ENCODE measurements at regions not wholly inside any gene's neighbourhood (a gene's known extent, or its start where the extent isn't known, plus 50 kb on each side); places are given as distances from the start of the nearest gene placed in this dataset.

DNA sequence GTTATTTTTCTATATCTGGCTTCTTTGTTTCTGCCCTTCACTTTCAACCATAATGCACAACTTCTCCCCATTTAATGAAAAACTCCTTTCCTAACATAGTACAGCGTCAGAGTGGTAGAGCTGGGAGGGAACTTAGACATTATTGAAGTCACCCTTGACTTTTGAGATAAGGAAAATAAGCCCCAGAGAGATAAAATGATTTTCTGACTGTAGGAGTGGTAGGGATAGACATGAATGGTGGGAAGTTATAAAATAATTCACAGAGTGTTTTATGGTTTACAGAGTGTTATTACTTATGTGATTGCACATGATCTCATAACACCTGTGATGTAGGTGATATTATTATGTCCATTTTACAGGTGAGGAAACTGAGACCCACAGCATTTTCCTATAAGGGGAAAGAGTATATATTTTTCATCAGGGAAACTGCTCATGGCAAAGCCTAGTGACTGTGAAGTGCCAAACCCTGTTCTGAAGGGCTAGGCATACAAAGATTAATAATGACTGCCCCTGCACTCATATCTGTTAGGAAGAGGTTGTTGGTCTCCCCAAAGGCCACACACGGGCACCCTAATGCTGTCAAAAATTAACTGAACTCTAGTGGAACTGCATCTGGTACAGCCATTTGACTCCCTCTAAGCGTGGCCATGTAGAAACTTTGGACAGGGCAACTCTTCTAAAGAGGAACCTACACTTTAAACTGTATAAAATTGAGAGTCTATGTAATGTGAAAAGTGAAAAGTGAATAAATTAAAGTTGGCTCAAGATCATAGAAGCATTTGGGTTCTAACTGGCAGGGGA lies 61.1 kb upstream of the PICALM start:
- H3K4me1 Mint-ChIP-seq = peaks cover 5 to 7% of the 10 kb centered on the region in 2 donors
- Histone ChIP-seq H3K9me3 (ENCODE audit: control insufficient read depth, insufficient read depth, low read length) (no peaks in the 10 kb centered on the region), H3K4me3 (ENCODE audit: low read length) (no peak overlapping the region), H3K27ac (ENCODE audit: low read length) (no peak overlapping the region), H3K27me3 (ENCODE audit: control insufficient read depth, insufficient read depth, low read length) (no peaks in the 10 kb centered on the region), H3K4me1 (ENCODE audit: control insufficient read depth, insufficient read depth, low read length) (no peaks in the 10 kb centered on the region), H3K36me3 (ENCODE audit: control insufficient read depth, insufficient read depth, low read length) (no peaks in the 10 kb centered on the region)
- no peaks in the 10 kb centered on the region for H3K27me3 Mint-ChIP-seq (ENCODE audit: low read depth in 2 of 2)
- no peaks in the 10 kb centered on the region for H3K9me3 Mint-ChIP-seq
- DNase-seq (no peak), ATAC-seq (no peak)
- no peak overlapping the region for H3K4me3 Mint-ChIP-seq
- intact Hi-C loops (cut with micrococcal nuclease) = no loop called here
- peak overlapping the region in 1 of 2 donors; percentile 15 for H3K27ac Mint-ChIP-seq
- WGBS (ENCODE audit: insufficient coverage) = 87% methylated on average over 3 of the region's 3 CpGs
- no peaks in the 10 kb centered on the region for H3K36me3 Mint-ChIP-seq
- TF ChIP-seq, protein P1, sequence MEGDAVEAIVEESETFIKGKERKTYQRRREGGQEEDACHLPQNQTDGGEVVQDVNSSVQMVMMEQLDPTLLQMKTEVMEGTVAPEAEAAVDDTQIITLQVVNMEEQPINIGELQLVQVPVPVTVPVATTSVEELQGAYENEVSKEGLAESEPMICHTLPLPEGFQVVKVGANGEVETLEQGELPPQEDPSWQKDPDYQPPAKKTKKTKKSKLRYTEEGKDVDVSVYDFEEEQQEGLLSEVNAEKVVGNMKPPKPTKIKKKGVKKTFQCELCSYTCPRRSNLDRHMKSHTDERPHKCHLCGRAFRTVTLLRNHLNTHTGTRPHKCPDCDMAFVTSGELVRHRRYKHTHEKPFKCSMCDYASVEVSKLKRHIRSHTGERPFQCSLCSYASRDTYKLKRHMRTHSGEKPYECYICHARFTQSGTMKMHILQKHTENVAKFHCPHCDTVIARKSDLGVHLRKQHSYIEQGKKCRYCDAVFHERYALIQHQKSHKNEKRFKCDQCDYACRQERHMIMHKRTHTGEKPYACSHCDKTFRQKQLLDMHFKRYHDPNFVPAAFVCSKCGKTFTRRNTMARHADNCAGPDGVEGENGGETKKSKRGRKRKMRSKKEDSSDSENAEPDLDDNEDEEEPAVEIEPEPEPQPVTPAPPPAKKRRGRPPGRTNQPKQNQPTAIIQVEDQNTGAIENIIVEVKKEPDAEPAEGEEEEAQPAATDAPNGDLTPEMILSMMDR (IDR thresholded peaks at IDR 0.05) = no peak

DNA sequence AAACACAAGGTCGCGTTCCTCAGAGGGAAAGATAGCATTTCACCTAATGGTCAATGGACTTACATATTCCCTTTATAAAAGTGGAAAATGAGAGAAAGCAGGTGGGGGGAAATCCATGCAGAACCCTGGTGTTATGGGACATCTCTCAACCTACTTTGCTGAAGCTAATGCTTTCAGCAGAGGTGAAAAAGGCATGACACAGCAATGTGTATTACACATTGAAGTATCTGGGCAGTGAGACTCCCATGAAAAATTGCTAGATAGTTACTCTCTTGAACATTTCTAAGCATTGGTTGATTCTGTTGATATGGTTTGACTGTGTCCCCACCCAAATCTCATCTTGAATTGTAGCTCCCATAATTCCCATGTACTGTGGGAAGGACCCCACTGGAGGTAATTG lies 60.0 kb upstream of the PICALM start:
- TF ChIP-seq, protein P1 (IDR thresholded peaks at IDR 0.05) = no peak
- Mint-ChIP-seq H3K4me3 (no peak overlapping the region), H3K27me3 (ENCODE audit: low read depth in 2 of 2) (no peaks in the 10 kb centered on the region), H3K27ac (no peak overlapping the region), H3K9me3 (no peaks in the 10 kb centered on the region), H3K4me1 (peaks cover 9% of the 10 kb centered on the region in 2 donors), H3K36me3 (no peaks in the 10 kb centered on the region)
- DNase-seq = no peak
- Histone ChIP-seq H3K4me1 (ENCODE audit: control insufficient read depth, insufficient read depth, low read length) (no peaks in the 10 kb centered on the region), H3K9me3 (ENCODE audit: control insufficient read depth, insufficient read depth, low read length) (no peaks in the 10 kb centered on the region), H3K4me3 (ENCODE audit: low read length) (no peak overlapping the region), H3K27me3 (ENCODE audit: control insufficient read depth, insufficient read depth, low read length) (no peaks in the 10 kb centered on the region), H3K27ac (ENCODE audit: low read length) (no peak overlapping the region), H3K36me3 (ENCODE audit: control insufficient read depth, insufficient read depth, low read length) (no peaks in the 10 kb centered on the region)
- intact Hi-C loops (cut with micrococcal nuclease) = no loop called here
- ATAC-seq = no peak
- 92% methylated on average over 2 of the region's 2 CpGs for WGBS (ENCODE audit: insufficient coverage)

DNA sequence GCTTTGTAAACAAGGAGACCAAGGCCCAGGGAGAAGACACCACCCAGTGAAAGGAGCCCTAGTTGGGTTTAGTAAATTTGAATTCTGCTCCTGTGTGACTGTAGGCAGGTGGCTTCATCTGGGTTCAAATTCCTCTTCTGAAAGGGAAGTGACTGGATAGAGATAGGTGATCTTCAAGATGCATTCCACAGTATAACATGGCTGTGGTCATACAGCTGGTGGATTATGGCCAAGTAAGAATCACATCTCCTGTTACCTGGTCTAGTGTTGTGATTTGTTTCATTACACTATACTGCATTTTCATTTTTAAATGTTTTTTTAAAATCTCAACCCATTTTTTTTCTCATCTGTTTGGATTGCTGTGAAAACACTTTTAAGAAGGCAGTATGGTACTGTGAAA lies 58.0 kb upstream of the PICALM start:
- no peaks in the 10 kb centered on the region for H3K36me3 ChIP-seq (ENCODE audit: control insufficient read depth, insufficient read depth, low read length)
- DNase-seq = no peak
- no peaks in the 10 kb centered on the region for H3K4me1 ChIP-seq (ENCODE audit: control insufficient read depth, insufficient read depth, low read length)
- no peaks in the 10 kb centered on the region for H3K9me3 ChIP-seq (ENCODE audit: control insufficient read depth, insufficient read depth, low read length)
- H3K27ac ChIP-seq (ENCODE audit: low read length) = no peak overlapping the region
- no peak overlapping the region for H3K4me3 ChIP-seq (ENCODE audit: low read length)
- ATAC-seq = no peak
- Mint-ChIP-seq H3K9me3 (no peaks in the 10 kb centered on the region), H3K4me3 (no peak overlapping the region), H3K27ac (no peak overlapping the region), H3K4me1 (peaks cover 9 to 12% of the 10 kb centered on the region in 2 donors), H3K27me3 (ENCODE audit: low read depth in 2 of 2) (no peaks in the 10 kb centered on the region), H3K36me3 (no peaks in the 10 kb centered on the region)
- intact Hi-C loops (cut with micrococcal nuclease) = no loop called here
- H3K27me3 ChIP-seq (ENCODE audit: control insufficient read depth, insufficient read depth, low read length) = no peaks in the 10 kb centered on the region
- TF ChIP-seq, protein P1 (IDR thresholded peaks at IDR 0.05) = no peak

All from natural killer cell (primary cell).